SK-N-SH treated with all-trans-retinoic acid at 6 μM for 48 hours (cell line): ENCODE measurements at regions not wholly inside any gene's neighbourhood (a gene's known extent, or its start where the extent isn't known, plus 50 kb on each side); places are given as distances from the start of the nearest gene placed in this dataset.

Source experiments
- ATAC-seq: fragments of 200-7000 bp; cut with Tn5 transposase; 3 replicates; pipeline ENCODE4 v1.9.1; 2020; ENCODE audit warnings: mild to moderate bottlenecking, moderate library complexity
- ARNTL ChIP-seq: fragments of 450-650 bp; formaldehyde crosslinking; IDR thresholded peaks from 2 replicates; pipeline ENCODE4 v1.5.0; 2020; ENCODE audit warnings: low read depth, mild to moderate bottlenecking, moderate library complexity, borderline replicate concordance
- BACH2 ChIP-seq: fragments of 250-450 bp; sonication (Bioruptor Pico); IDR thresholded peaks from 2 replicates; pipeline ENCODE4 v1.9.0; 2021; ENCODE audit warnings: mild to moderate bottlenecking, borderline replicate concordance
- CSDC2 ChIP-seq: fragments of 250-450 bp; sonication (Bioruptor Pico); IDR thresholded peaks from 2 replicates; pipeline ENCODE4 v1.5.0; 2020; ENCODE audit warnings: mild to moderate bottlenecking, moderate library complexity
- ESRRG ChIP-seq: fragments of 250-450 bp; sonication (Bioruptor Pico); IDR thresholded peaks from 2 replicates; pipeline ENCODE4 v1.6.1; 2021; ENCODE audit warnings: mild to moderate bottlenecking
- ISL1 ChIP-seq: fragments of 250-450 bp; sonication (Bioruptor Pico); IDR thresholded peaks from 2 replicates; pipeline ENCODE4 v2.1.2; 2022; ENCODE audit warnings: mild to moderate bottlenecking, moderate library complexity
- PPARA ChIP-seq: fragments of 250-450 bp; sonication (Bioruptor Pico); IDR thresholded peaks from 2 replicates; pipeline ENCODE4 v1.5.0; 2020; ENCODE audit warnings: mild to moderate bottlenecking, borderline replicate concordance
- SNAI2 ChIP-seq: fragments of 250-450 bp; sonication (Bioruptor Pico); IDR thresholded peaks from 2 replicates; pipeline ENCODE4 v1.5.0; 2020; ENCODE audit warnings: mild to moderate bottlenecking, moderate library complexity
- TCF4 ChIP-seq: fragments of 250-450 bp; sonication (Bioruptor Pico); IDR thresholded peaks from 2 replicates; pipeline ENCODE4 v1.8.0; 2021; ENCODE audit warnings: mild to moderate bottlenecking, moderate library complexity, borderline replicate concordance
- TOX ChIP-seq: fragments of 250-450 bp; sonication (Bioruptor Pico); IDR thresholded peaks from 2 replicates; pipeline ENCODE4 v1.8.0; 2021; ENCODE audit warnings: mild to moderate bottlenecking, moderate library complexity, borderline replicate concordance
- ZC3H10 ChIP-seq: fragments of 250-450 bp; sonication (Bioruptor Pico); IDR thresholded peaks from 2 replicates; pipeline ENCODE4 v1.5.1; 2021; ENCODE audit warnings: mild to moderate bottlenecking, moderate library complexity
- ZFP3 ChIP-seq: fragments of 250-450 bp; sonication (Bioruptor Pico); IDR thresholded peaks from 2 replicates; pipeline ENCODE4 v1.5.0; 2020; ENCODE audit warnings: mild to moderate bottlenecking, moderate library complexity
- ZFP30 ChIP-seq: fragments of 450-650 bp; formaldehyde crosslinking; IDR thresholded peaks from 2 replicates; pipeline ENCODE4 v1.5.0; 2022; ENCODE audit warnings: mild to moderate bottlenecking, moderate library complexity
- ZNF565 ChIP-seq: fragments of 450-650 bp; formaldehyde crosslinking; conservative IDR thresholded peaks from 2 replicates; pipeline ENCODE4 v1.5.0; 2020; ENCODE audit warnings: low read depth, mild to moderate bottlenecking, moderate library complexity
- ZNF70 ChIP-seq: fragments of 450-650 bp; formaldehyde crosslinking; IDR thresholded peaks from 2 replicates; pipeline ENCODE4 v1.5.0; 2020; ENCODE audit warnings: mild to moderate bottlenecking, moderate library complexity
- ZNF8 ChIP-seq: fragments of 450-650 bp; formaldehyde crosslinking; IDR thresholded peaks from 2 replicates; pipeline ENCODE4 v1.5.0; 2020; ENCODE audit warnings: mild to moderate bottlenecking, moderate library complexity
- TF ChIP-seq, protein P1 (sequence below): fragments of 250-450 bp; sonication (Bioruptor Pico); IDR thresholded peaks from 2 replicates; pipeline ENCODE4 v1.5.0; 2020; ENCODE audit warnings: mild to moderate bottlenecking, moderate library complexity
- TF ChIP-seq, protein P2 (sequence below): fragments of 250-450 bp; sonication (Bioruptor Pico); IDR thresholded peaks from 2 replicates; pipeline ENCODE4 v1.8.0; 2021; ENCODE audit warnings: low read depth, mild to moderate bottlenecking, moderate library complexity, borderline replicate concordance
- TF ChIP-seq, protein P3 (sequence below): fragments of 250-450 bp; sonication (Bioruptor Pico); IDR thresholded peaks from 2 replicates; pipeline ENCODE4 v1.5.1; 2021; ENCODE audit warnings: mild to moderate bottlenecking, moderate library complexity
- TF ChIP-seq, protein P4 (sequence below): fragments of 250-450 bp; sonication (Bioruptor Pico); IDR thresholded peaks from 2 replicates; pipeline ENCODE4 v1.8.0; 2020; ENCODE audit warnings: mild to moderate bottlenecking, moderate library complexity, borderline replicate concordance
- TF ChIP-seq, protein P5 (sequence below): fragments of 250-450 bp; sonication (Bioruptor Pico); IDR thresholded peaks from 2 replicates; pipeline ENCODE4 v1.5.1; 2020; ENCODE audit warnings: low read depth, mild to moderate bottlenecking, moderate library complexity

DNA sequence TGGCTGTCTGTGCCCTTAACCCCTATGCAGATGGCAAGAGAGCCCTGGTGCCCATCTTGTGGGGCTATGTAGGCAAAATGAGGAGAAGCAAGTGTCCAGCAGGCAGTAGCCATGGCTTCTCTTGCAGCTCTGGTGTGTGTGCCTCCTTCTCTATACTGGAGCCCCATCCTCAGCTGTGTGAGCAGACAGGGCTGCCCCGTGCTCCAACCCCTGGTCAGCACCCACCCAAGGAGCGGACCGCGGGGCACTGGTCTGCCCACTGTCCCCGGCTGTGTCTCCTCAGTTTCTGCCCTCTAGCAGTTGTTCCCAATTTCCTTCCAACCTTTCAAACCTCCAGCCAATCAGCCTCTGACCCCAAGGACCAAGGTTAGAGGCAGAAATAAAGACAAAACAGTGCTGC, 134.9 kb upstream of the GLI2 start:
- TF ChIP-seq ISL1 (CRISPR knock-in tag) (no peak), ZNF565 (CRISPR knock-in tag) (no peak), ZFP3 (no peak)
- no peak for ATAC-seq

DNA sequence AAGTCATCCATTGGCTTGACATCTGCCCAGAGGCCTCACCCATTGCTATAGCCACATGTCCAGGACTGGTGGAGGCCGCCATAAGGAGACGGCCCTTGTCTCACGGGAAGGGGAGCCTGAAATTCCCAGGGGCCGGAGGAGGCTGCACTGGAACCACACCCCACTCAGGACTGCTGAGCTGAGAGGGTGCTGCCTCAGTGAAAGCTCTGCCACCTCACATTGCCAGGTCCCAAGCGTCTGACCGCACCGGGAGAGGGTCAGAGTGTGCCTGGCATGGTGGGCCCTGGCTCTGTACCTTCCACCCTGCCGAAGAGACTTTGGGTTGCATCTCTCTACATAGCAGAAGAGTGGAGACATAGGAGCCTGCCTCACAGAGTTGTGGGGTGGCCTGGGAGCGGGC, 134.1 kb upstream of the GLI2 start:
- ATAC-seq: no peak
- TF ChIP-seq BACH2 (CRISPR knock-in tag) (no peak), ZNF70 (no peak), ARNTL (CRISPR knock-in tag) (no peak), ZFP30 (no peak)
- TF ChIP-seq, protein P1, sequence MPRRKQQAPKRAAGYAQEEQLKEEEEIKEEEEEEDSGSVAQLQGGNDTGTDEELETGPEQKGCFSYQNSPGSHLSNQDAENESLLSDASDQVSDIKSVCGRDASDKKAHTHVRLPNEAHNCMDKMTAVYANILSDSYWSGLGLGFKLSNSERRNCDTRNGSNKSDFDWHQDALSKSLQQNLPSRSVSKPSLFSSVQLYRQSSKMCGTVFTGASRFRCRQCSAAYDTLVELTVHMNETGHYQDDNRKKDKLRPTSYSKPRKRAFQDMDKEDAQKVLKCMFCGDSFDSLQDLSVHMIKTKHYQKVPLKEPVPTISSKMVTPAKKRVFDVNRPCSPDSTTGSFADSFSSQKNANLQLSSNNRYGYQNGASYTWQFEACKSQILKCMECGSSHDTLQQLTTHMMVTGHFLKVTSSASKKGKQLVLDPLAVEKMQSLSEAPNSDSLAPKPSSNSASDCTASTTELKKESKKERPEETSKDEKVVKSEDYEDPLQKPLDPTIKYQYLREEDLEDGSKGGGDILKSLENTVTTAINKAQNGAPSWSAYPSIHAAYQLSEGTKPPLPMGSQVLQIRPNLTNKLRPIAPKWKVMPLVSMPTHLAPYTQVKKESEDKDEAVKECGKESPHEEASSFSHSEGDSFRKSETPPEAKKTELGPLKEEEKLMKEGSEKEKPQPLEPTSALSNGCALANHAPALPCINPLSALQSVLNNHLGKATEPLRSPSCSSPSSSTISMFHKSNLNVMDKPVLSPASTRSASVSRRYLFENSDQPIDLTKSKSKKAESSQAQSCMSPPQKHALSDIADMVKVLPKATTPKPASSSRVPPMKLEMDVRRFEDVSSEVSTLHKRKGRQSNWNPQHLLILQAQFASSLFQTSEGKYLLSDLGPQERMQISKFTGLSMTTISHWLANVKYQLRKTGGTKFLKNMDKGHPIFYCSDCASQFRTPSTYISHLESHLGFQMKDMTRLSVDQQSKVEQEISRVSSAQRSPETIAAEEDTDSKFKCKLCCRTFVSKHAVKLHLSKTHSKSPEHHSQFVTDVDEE: no peak

DNA sequence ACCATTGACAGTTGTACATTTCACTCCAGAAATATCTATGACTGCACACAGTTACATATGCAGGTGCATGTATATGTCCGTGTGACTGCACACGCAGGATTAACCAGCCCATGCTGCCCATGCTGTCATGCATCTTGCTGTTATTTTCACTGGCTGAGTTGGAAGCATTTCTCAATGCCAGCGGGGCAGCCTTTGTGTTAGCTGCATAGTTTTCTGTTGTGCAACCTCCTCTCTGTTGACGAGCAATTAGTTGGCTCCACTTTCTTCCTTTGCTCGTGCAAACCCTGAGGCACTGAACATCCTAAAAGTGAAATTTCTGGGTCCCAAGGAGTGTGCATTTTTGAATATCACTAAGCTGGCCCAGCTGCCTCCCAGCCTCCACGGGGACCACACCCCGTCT, 133.4 kb upstream of the GLI2 start:
- no peak for ATAC-seq
- TF ChIP-seq ZFP30 (no peak), TOX (CRISPR knock-in tag) (no peak), ISL1 (CRISPR knock-in tag) (no peak), TCF4 (CRISPR knock-in tag) (no peak), SNAI2 (CRISPR knock-in tag) (no peak)

DNA sequence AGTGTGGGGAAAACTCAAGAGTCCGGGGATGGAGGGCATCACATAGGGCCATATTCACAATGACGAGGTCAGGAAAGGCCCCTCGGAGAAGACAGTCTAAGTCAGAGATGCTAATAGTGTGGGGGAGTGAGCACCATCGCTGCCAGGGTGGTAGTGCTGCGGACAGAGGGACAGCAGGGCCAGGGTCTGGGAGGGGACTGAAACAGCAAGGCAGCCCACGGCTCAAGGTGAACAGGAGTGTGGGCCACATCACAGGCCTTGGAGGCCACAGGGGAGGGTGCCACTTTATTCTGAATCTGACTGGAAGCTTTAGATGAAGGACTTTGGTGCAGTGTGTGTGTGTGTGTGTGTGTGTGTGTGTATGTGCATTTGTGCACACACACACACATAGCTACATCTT, 130.9 kb upstream of the GLI2 start:
- TF ChIP-seq ZC3H10 (CRISPR knock-in tag) (no peak), PPARA (no peak), TOX (CRISPR knock-in tag) (no peak), ZNF8 (no peak), ARNTL (CRISPR knock-in tag) (no peak), SNAI2 (CRISPR knock-in tag) (no peak), CSDC2 (CRISPR knock-in tag) (no peak), ZFP30 (no peak), ESRRG (CRISPR knock-in tag) (no peak), ZNF70 (no peak), ISL1 (CRISPR knock-in tag) (no peak), ZNF565 (CRISPR knock-in tag) (no peak)
- TF ChIP-seq, protein P2, sequence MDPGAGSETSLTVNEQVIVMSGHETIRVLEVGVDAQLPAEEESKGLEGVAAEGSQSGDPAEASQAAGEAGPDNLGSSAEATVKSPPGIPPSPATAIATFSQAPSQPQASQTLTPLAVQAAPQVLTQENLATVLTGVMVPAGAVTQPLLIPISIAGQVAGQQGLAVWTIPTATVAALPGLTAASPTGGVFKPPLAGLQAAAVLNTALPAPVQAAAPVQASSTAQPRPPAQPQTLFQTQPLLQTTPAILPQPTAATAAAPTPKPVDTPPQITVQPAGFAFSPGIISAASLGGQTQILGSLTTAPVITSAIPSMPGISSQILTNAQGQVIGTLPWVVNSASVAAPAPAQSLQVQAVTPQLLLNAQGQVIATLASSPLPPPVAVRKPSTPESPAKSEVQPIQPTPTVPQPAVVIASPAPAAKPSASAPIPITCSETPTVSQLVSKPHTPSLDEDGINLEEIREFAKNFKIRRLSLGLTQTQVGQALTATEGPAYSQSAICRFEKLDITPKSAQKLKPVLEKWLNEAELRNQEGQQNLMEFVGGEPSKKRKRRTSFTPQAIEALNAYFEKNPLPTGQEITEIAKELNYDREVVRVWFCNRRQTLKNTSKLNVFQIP (CRISPR knock-in tag): no peak
- TF ChIP-seq, protein P3, sequence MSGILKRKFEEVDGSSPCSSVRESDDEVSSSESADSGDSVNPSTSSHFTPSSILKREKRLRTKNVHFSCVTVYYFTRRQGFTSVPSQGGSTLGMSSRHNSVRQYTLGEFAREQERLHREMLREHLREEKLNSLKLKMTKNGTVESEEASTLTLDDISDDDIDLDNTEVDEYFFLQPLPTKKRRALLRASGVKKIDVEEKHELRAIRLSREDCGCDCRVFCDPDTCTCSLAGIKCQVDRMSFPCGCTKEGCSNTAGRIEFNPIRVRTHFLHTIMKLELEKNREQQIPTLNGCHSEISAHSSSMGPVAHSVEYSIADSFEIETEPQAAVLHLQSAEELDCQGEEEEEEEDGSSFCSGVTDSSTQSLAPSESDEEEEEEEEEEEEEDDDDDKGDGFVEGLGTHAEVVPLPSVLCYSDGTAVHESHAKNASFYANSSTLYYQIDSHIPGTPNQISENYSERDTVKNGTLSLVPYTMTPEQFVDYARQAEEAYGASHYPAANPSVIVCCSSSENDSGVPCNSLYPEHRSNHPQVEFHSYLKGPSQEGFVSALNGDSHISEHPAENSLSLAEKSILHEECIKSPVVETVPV (CRISPR knock-in tag): no peak
- TF ChIP-seq, protein P4, sequence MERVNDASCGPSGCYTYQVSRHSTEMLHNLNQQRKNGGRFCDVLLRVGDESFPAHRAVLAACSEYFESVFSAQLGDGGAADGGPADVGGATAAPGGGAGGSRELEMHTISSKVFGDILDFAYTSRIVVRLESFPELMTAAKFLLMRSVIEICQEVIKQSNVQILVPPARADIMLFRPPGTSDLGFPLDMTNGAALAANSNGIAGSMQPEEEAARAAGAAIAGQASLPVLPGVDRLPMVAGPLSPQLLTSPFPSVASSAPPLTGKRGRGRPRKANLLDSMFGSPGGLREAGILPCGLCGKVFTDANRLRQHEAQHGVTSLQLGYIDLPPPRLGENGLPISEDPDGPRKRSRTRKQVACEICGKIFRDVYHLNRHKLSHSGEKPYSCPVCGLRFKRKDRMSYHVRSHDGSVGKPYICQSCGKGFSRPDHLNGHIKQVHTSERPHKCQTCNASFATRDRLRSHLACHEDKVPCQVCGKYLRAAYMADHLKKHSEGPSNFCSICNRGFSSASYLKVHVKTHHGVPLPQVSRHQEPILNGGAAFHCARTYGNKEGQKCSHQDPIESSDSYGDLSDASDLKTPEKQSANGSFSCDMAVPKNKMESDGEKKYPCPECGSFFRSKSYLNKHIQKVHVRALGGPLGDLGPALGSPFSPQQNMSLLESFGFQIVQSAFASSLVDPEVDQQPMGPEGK: no peak
- TF ChIP-seq, protein P5, sequence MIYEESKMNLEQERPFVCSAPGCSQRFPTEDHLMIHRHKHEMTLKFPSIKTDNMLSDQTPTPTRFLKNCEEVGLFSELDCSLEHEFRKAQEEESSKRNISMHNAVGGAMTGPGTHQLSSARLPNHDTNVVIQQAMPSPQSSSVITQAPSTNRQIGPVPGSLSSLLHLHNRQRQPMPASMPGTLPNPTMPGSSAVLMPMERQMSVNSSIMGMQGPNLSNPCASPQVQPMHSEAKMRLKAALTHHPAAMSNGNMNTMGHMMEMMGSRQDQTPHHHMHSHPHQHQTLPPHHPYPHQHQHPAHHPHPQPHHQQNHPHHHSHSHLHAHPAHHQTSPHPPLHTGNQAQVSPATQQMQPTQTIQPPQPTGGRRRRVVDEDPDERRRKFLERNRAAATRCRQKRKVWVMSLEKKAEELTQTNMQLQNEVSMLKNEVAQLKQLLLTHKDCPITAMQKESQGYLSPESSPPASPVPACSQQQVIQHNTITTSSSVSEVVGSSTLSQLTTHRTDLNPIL (CRISPR knock-in tag): no peak
- ATAC-seq: no peak
